Stimulated activated CD8-positive, alpha-beta memory T cell treated with anti-CD3 and anti-CD28 coated beads, Interleukin-7, amount 100 ng/mL, for 24 hours (primary cell): ENCODE measurements at regions not wholly inside any gene's neighbourhood (a gene's known extent, or its start where the extent isn't known, plus 50 kb on each side); places are given as distances from the start of the nearest gene placed in this dataset.

ENCODE experiments used
- DNase-seq: peaks from one replicate; pipeline ENCODE4 v3.0.0-alpha.2; 2020; ENCODE audit warnings: low read depth

GRCh38 chr9:80839821-80840675, 849.3 kb downstream of the TLE1 start:
- DNase-seq = no peak

GRCh38 chr9:80836013-80836412, 853.3 kb downstream of the TLE1 start:
- DNase-seq = no peak

GRCh38 chr9:80831751-80832150, 857.6 kb downstream of the TLE1 start:
- no peak for DNase-seq

GRCh38 chr9:80811656-80812055, 877.7 kb downstream of the TLE1 start:
- no peak for DNase-seq

DNA sequence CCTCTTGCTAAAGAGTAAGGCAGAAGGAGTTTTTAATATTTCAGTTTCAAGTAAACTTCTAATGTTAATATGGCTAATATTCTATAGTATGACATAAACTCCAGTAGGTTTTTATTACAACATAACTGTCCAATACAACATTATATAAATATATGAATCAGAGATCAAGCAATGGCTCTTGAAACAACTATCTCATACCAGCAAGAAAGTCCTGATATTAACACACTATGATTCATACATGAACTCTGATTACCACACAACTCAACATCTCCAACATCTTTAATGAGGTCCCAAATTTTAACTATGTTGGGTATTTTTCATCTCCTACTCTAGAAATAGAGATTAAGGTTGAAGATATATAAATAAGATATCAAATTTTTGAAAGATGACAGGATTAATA, 878.3 kb downstream of the TLE1 start:
- no peak for DNase-seq

DNA sequence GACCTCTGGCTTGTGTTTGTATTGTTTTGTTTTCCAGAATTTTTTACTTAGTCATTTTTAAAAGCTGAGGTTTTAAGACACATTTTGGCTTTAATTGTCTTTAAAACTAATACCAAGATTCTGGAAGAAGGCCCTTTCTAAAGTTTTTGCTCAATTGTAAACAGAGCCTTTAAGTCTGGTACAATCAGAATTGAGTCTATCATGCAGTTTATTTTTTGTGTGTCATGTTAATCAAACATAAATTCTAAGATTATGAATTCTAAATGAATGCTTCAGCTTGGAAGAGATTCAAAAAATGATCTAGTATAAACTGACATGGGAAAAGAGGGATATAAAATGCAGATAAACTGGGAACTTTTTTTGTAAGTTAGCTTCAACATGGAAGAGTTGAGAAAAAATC, 882.7 kb downstream of the TLE1 start:
- no peak for DNase-seq

DNA sequence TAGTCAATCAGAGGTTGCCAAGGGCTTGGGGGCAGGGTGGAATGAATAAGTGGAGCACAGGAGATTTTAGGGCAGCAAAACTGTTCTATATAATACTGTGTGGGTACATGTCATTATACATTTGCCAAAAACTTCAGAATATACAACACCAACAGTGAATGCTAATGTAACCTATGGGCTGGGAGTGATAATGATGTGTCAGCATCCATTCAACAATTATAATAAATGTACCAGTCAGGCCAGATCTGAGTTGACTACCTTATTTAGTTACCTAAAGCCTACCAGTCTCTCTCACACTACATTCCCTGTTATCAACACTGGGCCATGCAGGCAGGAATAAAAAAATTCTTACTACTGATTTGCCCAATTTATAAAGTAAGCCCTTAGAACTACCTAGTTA, 884.5 kb downstream of the TLE1 start:
- DNase-seq = no peak

GRCh38 chr9:80797831-80798688, 891.3 kb downstream of the TLE1 start:
- DNase-seq = no peak

- DNase-seq = no peak
Measured at GRCh38 chr9:80797101-80797829, 892.1 kb downstream of the TLE1 start.

DNA sequence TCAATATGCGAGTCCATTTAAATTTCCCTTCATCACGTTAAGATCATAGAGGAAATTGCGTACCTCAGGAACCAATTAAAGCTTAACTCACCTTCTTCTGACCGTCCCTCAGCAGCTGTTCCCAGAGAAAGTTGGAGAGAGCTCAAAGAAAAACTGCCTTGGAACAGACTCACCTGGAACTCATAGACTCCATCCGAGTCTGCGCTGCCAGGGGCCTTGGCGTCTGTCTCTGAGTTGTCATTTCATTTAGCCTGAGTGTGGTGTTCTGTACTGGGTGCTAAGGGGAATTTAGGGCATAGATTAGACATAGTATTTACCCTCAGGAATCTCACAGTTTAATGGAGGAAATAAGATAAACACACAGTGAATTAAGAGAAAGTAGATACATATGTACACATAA, 892.7 kb downstream of the TLE1 start:
- DNase-seq = no peak

DNA sequence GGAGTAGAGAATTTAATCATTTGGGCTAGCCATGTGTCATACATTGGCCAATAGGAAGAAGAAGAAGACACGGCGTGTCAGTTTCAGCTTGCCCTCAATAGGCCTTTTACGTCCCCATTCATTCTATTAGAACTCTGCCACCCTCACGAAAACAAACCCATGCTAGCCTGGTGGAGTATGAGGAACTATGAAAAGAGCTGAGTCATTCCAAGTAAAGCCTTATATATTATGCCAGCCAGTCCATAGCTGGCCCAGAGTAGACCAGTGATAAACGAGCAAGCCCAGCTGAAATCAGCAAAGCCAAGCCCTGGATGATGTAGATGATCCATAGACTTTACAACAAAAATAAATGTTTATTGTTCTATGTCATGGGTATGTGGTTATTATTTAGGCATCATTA, 895.1 kb downstream of the TLE1 start:
- no peak for DNase-seq

- DNase-seq = no peak
Measured at GRCh38 chr9:80793706-80794105, 895.6 kb downstream of the TLE1 start.

GRCh38 chr9:80792726-80793125, 896.6 kb downstream of the TLE1 start:
- no peak for DNase-seq

- DNase-seq = no peak
Measured at GRCh38 chr9:80791836-80792235, 897.5 kb downstream of the TLE1 start.

GRCh38 chr9:80790764-80791163, 898.6 kb downstream of the TLE1 start:
- DNase-seq = no peak

GRCh38 chr9:80789831-80790230, 899.5 kb downstream of the TLE1 start:
- DNase-seq = no peak

- DNase-seq = no peak
Measured at GRCh38 chr9:80787636-80788035, 901.7 kb downstream of the TLE1 start.

DNA sequence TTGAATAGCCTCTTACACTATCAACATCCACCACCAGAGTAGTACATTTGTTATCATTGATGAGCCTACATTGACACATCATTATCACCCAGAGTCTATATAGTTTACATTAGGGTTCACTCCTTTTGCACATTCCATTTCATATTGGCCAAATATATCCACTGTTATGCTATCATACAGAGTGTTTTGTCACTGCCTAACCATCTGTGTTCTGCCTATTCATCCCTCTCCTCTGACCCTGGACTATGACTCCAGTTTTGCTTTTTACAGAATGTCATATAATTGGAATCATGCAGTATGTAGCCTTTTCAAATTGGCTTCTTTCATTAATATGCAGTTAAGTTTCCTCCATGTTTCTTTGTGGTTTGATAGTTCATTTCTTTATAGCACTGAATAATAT, 904.7 kb downstream of the TLE1 start:
- no peak for DNase-seq

DNA sequence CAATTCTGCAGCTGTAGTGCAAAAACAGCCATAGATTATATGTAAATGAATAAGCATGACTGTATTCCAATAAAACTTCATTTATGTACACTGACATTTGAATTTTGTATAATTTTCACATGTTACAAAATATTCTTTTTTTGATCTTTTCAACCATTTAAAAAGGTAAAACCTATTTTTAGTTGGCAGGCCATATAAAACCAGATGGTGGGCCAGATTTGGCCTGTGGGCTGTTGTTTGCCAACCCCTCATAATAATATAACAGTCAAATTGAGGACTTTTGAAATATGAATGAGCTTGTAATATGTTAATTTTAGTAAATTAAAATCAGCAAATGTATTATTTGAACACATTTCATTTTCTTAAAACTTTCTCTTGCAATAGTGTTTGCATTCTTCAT, 913.4 kb downstream of the TLE1 start:
- no peak for DNase-seq

DNA sequence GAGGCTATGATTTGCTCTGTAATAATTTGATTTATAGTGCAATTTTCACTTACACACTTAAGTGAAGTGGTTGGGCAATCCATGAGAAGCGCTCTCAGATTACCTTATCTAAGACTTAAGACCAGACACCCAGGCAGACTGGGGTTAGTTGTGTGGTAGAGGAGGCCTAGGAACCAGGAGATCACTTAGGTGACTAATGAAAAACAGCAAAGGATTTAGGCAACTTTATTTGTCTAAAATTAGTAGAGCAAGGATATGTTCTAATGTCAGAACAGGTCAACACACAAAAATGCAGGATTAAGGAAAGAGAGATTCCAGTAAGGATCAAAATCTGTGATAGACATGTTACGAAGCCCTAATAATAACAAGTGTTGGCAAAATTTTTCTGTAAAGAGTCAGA, 913.8 kb downstream of the TLE1 start:
- DNase-seq = no peak

DNA sequence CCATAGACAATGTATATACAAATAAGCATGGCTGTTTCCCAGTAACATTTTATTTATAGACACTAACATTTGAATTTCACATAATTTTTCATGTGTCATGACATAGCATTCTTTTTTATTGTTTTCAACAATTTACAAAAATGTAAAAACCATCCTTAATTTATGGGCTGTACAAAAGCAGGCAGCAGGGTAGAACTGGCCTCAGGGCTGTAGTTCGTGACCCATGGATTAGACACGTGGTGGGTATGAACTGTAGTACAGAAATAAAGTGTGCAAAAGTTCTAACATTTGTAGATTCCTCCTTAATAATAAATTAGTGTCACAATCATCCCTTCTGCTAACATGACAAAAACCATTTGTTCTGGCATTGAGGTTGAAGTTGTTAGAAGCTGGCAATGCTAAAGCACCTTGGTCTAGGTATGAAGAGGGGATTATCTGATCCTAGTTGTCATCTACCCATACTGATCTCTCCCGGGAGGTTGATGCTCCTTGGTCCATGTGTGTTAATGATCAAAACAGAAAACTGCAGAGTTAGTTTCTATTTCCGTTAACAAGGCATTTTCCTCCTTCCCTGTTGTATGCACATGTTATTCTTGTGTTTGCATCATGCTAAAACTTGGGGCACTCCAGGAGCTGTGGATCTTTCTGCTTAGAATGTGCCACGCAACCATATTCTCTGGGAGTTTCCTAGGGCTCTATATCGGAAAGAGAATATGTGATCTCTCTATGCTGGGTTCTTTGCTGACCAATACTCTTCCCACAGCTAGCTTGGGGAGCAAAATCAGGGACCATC, 917.6 kb downstream of the TLE1 start:
- no peak for DNase-seq

DNA sequence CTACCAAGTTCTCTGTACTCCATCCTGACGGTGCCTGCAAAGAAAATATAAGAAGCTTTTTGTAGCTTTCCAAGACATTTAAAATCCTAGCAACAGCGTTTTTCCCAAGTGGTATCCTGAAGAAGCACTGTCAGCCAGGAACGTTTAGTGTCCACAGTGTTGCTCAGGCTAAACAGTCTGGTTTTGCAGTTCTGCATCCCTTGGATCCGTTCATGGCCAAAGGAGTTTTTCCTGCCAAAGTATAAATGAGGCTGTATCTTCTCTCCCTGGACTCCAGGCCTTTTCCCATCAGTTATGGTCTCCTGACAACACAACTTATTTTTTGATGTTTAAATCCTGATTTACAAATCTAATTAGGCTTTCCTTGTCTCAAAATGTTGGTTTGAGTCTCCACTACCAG, 925.8 kb downstream of the TLE1 start:
- DNase-seq = no peak
